Kidney epithelial cell (primary cell): ENCODE measurements at regions not wholly inside any gene's neighbourhood (a gene's known extent, or its start where the extent isn't known, plus 50 kb on each side); places are given as distances from the start of the nearest gene placed in this dataset.

ENCODE experiments used
- DNase-seq: peaks from one replicate; pipeline ENCODE4 v3.0.0-alpha.2; 2010; ENCODE audit warnings: low read depth
- H3K27me3 ChIP-seq: 2 replicates; pipeline ENCODE4 v1.6.0; 2011; ENCODE audit warnings: low read length; ENCODE audit not compliant: control insufficient read depth, insufficient read depth
- H3K36me3 ChIP-seq: 2 replicates; pipeline ENCODE4 v1.5.1; 2011; ENCODE audit warnings: low read length; ENCODE audit not compliant: control insufficient read depth, insufficient read depth
- H3K4me3 ChIP-seq: 2 replicates; pipeline ENCODE4 v1.5.1; 2011; ENCODE audit warnings: low read depth, mild to moderate bottlenecking, control low read depth, low read length
- TF ChIP-seq, protein P1 (sequence below): IDR thresholded peaks from 2 replicates; pipeline ENCODE4 v1.5.1; 2011; ENCODE audit warnings: mild to moderate bottlenecking, moderate library complexity, low read length, control low read depth, inconsistent platforms; ENCODE audit not compliant: insufficient read depth, poor library complexity, severe bottlenecking

DNA sequence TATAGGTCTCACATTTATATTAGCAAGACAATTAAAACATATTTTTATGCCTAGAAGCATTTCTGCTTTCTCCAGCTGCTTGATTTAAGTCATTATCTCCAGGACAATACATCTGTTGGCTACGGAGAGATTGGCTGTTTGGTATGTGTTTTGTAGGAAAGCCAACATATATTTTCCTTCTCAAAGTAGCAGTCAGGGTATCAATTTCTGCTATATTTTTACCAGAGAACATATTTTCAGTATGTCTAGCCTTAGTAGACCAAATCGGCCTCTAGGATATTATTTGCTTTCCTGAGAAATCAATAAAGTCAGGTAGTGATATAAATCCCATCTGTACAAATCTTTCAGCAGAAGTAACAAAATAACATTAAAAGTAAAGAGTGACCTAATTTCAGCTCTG lies 150.0 kb upstream of the COL3A1 start:
- TF ChIP-seq, protein P1, sequence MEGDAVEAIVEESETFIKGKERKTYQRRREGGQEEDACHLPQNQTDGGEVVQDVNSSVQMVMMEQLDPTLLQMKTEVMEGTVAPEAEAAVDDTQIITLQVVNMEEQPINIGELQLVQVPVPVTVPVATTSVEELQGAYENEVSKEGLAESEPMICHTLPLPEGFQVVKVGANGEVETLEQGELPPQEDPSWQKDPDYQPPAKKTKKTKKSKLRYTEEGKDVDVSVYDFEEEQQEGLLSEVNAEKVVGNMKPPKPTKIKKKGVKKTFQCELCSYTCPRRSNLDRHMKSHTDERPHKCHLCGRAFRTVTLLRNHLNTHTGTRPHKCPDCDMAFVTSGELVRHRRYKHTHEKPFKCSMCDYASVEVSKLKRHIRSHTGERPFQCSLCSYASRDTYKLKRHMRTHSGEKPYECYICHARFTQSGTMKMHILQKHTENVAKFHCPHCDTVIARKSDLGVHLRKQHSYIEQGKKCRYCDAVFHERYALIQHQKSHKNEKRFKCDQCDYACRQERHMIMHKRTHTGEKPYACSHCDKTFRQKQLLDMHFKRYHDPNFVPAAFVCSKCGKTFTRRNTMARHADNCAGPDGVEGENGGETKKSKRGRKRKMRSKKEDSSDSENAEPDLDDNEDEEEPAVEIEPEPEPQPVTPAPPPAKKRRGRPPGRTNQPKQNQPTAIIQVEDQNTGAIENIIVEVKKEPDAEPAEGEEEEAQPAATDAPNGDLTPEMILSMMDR: no peak
- Histone ChIP-seq H3K4me3 (no peak overlapping the region), H3K27me3 (no peaks in the 10 kb centered on the region), H3K36me3 (no peaks in the 10 kb centered on the region)
- DNase-seq: no peak

GRCh38 chr2:188833331-188833730 lies 140.8 kb upstream of the COL3A1 start:
- no peak overlapping the region for H3K4me3 ChIP-seq
- H3K36me3 ChIP-seq: no peaks in the 10 kb centered on the region
- H3K27me3 ChIP-seq: no peaks in the 10 kb centered on the region
- DNase-seq: no peak
- TF ChIP-seq, protein P1: no peak

- Histone ChIP-seq H3K36me3 (no peaks in the 10 kb centered on the region), H3K27me3 (no peaks in the 10 kb centered on the region), H3K4me3 (no peak overlapping the region)
- TF ChIP-seq, protein P1: no peak
- DNase-seq: no peak
Observed at GRCh38 chr2:188833799-188834198, 140.4 kb upstream of the COL3A1 start.

GRCh38 chr2:188835006-188835405 lies 139.2 kb upstream of the COL3A1 start:
- Histone ChIP-seq H3K4me3 (no peak overlapping the region), H3K36me3 (no peaks in the 10 kb centered on the region), H3K27me3 (no peaks in the 10 kb centered on the region)
- TF ChIP-seq, protein P1: no peak
- DNase-seq: no peak

DNA sequence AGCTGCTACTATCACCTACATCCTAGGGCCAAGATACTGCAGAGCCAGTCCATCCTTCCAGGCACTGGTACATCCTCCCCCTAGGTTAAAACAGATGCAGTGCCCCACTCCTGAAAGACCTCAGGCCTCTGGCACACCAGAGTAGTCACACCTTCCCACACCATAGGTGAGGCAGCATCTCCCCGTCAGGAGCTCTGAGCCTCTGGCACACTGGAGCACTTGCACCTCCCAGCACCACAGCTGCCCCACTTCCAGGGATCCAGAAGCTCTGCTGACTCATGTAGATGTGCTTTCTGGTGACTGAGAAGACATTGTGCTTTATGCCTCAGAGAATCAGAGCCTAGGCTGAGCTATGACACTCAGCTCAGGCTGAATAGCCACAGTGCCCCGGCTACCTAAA lies 138.4 kb upstream of the COL3A1 start:
- DNase-seq: no peak
- TF ChIP-seq, protein P1: no peak
- no peak overlapping the region for H3K4me3 ChIP-seq
- H3K27me3 ChIP-seq: no peaks in the 10 kb centered on the region
- no peaks in the 10 kb centered on the region for H3K36me3 ChIP-seq

- DNase-seq: no peak
- TF ChIP-seq, protein P1: no peak
Observed at GRCh38 chr2:188845692-188846091, 128.5 kb upstream of the COL3A1 start.

More at GRCh38 chr2:188845692-188846091, 128.5 kb upstream of the COL3A1 start:
- H3K4me3 ChIP-seq: no peak overlapping the region
- H3K27me3 ChIP-seq: no peaks in the 10 kb centered on the region
- H3K36me3 ChIP-seq: no peaks in the 10 kb centered on the region
